ENCODE measurements at regions not wholly inside any gene's neighbourhood (a gene's known extent, or its start where the extent isn't known, plus 50 kb on each side); places are given as distances from the start of the nearest gene placed in this dataset.
"Not testable (repeated sequence)": the region's sequence is repeated elsewhere in the genome, so short reads cannot be mapped to it uniquely, and the experiment has no call there.

DNA sequence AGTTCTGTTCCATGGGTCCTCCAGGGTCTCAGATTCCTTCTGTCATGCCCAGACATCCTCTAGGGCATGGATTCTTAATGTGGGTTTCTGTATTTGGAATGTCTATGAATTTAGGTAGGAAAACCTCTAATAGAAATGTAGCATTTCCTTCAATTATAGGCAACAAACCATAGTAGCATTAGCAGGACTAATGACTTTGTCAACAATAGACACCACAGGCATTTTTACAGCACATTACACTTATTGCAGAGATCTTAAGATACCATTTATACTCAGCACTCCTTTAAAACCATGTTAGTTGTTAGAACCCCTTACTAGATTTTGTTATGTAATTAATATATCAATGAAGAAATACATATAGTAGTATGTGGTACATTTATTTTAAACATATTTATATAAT lies 77.8 kb upstream of the TBC1D5 start:
- no peak for DNase-seq

DNA sequence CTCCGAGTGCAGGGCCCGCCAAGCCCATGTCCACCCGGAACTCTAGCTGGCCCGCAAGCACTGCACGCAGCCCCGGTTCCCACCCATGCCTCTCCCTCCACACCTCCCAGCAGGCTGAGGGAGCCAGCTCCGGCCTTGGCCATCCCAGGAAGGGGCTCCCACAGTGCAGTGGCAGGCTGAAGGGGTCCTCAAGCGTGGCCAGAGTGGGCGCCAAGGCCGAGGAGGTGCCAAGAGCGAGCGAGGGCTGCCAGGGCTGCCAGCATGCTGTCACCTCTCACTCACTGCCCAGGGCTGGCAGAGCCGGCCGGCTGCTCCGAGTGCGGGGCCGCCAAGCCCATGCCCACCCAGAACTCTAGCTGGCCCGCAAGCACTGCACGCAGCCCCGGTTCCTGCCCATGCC lies 75.5 kb upstream of the TBC1D5 start:
- DNase-seq = not testable (repeated sequence)

DNA sequence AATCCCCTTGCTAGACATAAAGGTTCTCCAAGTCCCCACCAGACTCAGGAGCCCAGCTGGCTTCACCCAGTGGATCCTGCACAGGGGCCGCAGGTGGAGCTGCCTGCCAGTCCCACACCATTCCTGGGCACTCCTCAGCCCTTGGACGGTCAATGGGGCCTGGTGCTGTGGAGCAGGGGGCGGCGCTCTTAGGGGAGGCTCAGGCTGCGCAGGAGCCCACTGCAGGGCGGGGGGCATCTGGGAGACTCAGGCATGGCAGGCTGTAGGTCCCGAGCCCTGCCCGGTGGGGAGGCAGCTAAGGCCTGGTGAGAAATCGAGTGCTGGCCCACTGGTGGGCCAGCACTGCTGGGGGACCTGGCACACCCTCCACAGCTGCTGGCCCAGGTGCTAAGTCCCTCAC lies 75.1 kb upstream of the TBC1D5 start:
- DNase-seq = no peak

DNA sequence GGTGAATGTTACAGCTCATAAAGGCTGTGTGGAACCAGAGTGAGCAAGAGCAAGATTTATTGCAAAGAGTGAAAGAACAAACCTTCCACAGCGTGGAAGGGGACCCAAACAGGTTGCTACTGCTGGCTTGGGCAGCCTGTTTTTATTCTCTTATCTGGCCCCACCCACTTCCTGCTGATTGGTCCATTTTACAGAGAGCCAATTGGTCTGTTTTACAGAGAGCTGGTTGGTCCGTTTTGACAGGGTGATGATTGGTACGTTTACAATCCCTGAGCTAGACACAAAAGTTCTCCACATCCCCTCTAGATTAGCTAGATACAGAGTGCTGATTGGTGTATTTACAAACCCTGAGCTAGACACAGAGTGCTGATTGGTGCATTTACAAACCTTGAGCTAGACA lies 74.4 kb upstream of the TBC1D5 start:
- DNase-seq = not testable (repeated sequence)

DNA sequence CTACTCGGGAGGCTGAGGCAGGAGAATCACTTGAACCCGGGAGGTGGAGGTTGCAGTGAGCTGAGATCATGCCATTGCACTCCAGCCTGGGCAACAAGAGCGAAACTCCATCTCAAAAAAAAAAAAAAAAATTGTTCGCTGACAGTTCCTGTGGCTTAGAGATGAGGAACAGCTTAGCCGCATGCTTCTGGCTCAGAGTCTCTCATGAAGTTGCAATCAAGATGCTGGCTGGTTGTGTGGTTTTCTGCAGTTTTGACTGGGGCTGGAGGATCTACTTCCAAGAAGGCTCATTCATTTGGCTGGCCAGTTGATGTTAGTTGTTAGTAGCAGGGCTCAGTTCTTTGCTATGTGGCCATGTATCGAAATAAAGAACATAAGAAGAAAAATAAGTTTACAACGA lies 69.9 kb upstream of the TBC1D5 start:
- DNase-seq = not testable (repeated sequence)

DNA sequence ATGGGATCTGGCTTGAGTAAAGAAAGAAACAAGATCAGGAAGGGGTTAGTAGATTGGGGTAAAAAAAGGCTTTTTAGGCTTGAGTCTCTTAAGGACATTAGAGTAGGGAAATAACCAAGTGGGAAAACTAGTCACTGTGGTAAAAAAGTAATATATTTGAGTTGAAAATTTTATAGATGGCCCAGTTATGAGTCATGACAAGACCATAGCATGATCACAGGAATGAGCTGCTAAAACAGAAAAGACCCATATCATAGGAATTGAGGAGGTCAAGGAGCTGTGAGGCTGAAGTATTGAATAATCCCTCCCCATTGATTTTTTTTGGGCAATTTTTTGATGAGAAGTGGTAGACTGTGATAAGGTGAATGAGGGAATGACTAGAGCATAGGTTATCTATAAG lies 69.2 kb upstream of the TBC1D5 start:
- no peak for DNase-seq

DNA sequence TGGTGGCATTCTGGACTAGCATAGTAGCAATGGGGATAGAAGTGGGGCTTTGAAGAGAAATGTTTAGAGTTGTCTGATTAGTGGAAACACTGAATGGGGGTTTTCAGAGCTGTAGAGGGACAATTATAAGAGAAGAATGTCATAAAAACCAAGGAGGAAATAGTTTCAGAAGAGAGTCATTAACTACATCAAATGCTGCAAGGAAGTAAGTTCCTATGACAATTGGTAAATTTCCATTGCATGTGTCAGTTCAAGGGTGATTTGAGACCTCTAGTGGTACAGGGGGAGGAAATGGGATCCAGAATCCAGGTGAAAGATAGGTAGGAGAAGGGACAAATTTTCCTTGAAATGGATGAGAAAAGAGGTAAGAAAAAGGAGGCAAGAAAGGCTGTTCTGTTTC lies 68.3 kb upstream of the TBC1D5 start:
- no peak for DNase-seq

DNA sequence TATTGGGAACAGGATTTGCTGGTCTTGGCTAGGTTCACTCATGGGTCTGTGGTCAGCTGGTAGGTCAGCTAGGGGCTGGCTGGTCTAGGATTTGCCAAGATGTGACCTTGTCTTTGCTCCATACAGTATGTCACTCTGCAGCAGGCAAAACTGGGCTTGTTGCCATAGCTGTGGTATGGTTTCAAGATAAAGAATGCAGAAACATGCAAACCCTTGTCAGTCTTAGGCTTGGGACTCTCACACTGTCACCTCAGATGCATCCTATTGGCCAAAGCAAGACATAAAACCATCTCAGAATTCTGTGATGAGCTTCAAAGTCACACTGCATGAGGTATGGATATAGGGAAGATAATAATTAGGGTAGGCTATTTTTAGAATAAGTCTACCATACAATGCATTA lies 66.6 kb upstream of the TBC1D5 start:
- DNase-seq = no peak

DNA sequence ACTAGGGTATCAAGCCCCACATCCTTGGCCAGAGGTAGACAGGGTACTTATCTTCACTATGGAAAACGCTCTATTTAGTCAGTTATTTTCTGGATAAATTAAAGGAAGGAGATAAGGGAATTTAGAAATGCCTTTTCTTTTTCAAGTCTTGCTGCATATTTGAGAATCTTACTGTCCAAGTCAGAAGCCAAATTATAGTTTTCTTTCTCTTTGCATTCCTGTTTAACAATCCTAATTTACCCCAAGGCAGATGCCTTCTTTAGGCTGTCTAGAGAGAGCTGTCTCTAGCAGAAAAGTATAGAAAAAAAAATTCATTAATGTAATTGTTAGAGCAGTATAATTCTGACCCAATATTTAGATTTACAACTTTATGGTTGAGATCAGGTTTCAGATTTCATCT lies 64.4 kb upstream of the TBC1D5 start:
- DNase-seq = no peak

DNA sequence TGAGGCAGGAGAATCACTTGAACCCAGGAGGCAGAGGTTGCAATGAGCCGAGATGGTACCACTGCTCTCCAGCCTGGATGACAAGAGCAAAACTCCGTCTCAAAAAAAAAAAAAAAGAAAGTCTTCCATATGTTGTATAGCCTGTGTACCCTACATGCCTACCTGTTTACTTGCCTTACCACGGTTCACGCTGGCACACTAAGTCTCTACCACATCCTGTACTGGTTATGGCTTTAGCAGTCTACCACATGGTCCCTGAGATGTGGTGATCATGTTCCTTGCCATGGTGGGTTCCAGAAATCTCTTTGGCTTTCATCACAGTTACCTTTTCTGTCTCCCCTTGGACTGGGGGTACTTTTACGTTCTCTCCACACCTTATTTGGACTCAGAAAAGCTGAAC lies 63.8 kb upstream of the TBC1D5 start:
- no peak for DNase-seq

DNA sequence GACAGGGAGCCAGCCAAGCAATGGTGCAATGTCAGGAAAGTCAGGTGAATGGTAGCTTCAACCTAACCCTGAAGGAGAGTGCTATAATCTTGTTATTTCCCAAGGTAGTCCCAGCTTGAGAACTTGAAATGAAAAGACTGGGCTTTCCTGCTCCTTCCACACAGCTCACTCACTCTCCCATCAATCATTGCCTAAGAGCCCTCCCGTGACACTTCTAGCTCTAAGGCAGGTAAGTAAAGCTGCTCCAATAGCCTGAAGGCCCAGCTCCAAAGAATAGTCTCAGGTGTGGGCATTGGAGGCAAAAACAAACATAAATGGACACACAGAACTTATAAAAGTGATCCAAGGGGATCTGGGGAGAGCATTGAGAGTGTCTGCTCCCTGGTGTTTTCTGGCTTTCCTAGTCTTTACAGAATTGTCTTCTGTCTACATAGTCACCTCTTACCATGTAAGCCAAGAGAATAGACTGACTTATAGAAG lies 63.1 kb upstream of the TBC1D5 start:
- DNase-seq = no peak

DNA sequence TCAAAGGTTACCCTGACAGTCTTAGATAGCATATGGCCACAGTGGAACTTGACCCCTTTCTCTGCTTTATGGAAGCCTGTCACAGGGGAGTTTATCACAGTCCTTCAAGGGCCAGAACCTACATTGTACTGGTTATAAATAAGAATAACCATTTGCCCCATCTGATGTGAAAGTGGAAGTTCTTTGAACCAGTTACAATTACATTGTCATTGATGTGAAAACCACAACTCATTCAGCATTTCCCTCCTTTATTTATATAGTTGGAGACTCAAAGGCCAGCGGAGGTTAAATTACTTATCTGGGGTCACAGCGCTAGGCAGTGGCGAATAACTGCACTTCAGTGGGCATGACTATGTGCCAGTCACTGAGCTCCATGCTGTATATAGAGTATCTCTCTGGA lies 60.5 kb upstream of the TBC1D5 start:
- DNase-seq = no peak

DNA sequence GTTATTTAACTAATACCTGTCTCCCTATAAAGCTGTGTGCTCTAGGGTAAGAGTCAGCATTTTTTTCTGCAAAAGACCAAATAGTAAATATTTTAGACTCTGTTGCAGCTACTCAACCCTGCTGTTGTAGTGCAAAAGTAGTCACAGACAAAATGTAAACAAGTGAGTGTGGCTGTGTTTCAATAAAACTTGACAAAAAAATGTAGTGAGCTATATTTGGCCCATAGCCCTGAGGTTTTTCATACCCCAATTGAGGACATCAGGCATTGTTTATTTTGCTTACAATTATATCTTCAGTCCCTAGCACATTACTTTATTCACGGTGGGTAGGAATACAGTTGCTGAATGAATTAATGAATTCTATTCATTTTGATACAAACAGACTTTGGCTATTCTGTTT lies 58.7 kb upstream of the TBC1D5 start:
- no peak for DNase-seq

DNA sequence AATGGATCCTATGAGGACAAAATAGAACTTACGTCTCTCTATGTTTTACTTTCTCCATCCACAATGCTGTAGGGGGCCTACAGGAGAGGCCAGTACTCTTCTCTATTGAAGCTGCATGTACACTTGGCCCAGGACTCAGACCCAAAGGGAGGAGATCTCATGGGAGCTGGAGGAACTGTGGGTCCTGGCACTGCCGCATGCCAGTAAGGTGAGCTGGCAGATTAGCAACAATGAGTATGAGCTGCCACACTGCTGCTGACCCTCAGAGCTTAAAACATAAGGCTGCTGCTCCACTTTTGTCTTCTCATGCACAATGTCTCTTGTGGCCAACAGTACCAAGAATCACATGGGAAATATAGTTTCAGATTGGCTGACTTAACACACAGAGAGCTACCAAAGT lies 57.8 kb upstream of the TBC1D5 start:
- no peak for DNase-seq

DNA sequence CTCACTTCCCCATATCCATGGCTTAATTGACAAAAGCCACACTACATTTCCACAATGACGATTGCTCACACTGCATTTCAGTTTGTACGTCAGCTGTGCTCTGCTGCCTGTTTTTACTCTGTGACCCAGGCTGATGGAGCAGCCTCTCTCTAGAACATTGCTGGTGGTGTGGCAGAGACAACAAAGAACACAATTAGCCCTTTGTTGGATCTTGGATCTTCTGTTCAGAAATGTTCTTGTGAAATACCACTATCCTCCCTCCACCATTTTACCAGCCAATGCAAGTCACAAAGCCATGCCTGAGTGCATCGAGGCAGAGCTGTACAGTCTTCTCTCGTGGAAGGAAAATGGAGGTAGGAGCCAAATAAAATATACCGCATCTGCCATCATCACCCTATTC lies 56.9 kb upstream of the TBC1D5 start:
- no peak for DNase-seq

DNA sequence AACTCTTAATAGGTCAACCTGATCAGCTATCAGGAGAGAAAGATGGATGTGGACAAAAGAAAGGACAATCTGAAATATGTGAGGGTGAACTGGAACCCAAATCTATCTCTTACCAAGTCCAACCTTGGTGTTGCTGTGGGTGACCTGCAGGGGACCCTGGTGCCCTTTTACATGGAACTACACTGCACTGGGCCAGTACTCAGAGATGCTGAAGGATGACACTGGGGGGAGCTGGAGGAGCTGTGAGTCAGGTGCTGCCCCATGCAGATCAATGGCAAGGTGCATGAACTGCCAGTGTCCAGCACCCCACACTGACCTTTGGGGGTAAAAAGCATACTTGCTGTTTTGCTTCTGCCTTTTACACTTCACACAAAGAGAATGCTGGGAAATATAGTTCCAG lies 55.6 kb upstream of the TBC1D5 start:
- DNase-seq = no peak

DNA sequence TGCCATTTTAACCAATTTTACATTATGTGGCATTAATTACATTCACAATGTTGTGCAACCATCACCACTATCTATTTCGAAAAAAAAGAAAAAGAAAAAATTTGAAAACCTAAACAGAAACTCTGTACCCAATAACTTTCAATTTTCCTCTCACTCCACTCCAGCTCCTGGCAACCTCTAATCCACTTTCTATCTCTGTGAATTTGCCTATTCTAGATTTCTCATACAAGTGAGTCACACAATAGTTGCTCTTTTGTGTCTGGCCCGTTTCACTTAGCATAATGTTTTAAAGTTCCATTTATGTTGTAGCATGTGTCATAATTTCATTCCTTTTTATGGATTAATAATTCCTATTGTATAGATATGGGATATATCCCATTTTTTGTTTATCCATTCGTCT lies 53.3 kb upstream of the TBC1D5 start:
- DNase-seq = no peak

DNA sequence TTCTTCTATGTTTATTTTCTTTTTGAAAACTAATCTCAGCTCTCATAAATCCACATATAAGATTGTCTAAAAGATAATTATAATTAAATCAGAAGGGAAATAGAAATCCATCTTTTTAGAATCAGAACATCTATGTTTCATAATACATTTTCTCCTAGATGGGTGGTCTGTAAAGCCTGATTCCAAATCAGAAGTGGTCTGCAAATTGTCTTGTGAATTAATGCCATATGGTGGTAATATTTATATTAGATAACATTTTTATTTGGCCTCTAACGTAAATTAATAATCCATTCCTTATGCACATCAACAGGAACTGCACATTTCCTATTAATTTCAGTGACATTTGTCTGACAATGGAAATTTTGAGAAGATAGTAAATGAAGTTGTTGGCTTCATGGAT lies 52.8 kb upstream of the TBC1D5 start:
- no peak for DNase-seq

DNA sequence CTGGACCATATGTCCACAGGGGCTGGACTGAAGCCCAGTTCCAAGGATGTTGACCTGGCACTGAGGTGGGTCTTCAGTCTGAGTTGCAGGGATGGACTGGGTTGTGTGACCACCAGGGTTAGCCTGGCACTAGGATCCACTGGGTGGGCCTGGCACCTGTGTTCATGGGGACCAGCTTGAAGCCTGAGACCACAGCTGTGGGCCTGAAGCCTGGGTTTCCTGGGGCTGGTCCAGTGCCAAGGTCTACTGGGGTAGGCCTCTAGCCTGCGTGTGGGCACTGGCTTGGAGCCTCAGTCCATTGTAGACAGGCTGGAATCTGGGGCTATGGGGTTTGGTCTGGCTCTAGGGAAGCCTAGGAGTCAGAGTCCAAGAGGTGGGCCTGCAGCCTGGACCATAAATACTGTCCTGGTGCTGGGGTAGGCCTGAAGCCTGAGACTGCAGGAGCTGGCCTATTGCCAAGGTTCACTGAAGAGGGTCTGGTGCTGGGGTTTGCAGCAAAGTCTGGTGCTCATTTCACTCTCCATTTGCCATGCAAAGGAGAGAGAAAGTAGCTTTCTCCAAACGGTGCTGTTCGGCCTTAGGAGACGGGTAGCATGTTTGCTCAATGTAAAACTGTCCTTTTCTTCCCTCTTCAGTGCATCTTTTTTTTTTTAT lies 51.2 kb upstream of the TBC1D5 start:
- no peak for DNase-seq
